Endodermal cell (in vitro differentiated cells): ENCODE measurements at regions not wholly inside any gene's neighbourhood (a gene's known extent, or its start where the extent isn't known, plus 50 kb on each side); places are given as distances from the start of the nearest gene placed in this dataset.
A peak's percentile ranks its signal among the peaks of the same experiment; 100 is the strongest.

ENCODE experiments used
- DNase-seq: peaks from one replicate; pipeline ENCODE4 v3.0.0-alpha.2; 2017
- H3K27ac ChIP-seq: 2 replicates; pipeline ENCODE4 v1.5.1; 2013; ENCODE audit warnings: mild to moderate bottlenecking, low read depth, low read length, moderate library complexity
- H3K27me3 ChIP-seq: 2 replicates; pipeline ENCODE4 v1.6.1; 2013; ENCODE audit warnings: mild to moderate bottlenecking, low read length, moderate library complexity; ENCODE audit not compliant: insufficient read depth, control insufficient read depth, poor library complexity, severe bottlenecking
- H3K36me3 ChIP-seq: 2 replicates; pipeline ENCODE4 v1.7.0; 2013; ENCODE audit warnings: mild to moderate bottlenecking, low read length, moderate library complexity; ENCODE audit not compliant: control insufficient read depth, insufficient read depth
- H3K4me1 ChIP-seq: one replicate; pipeline ENCODE4 v1.7.0; 2013; ENCODE audit warnings: low read length; ENCODE audit not compliant: control insufficient read depth, insufficient read depth
- H3K4me3 ChIP-seq: 2 replicates; pipeline ENCODE4 v1.5.1; 2013; ENCODE audit warnings: mild to moderate bottlenecking, low read length, moderate library complexity
- H3K9ac ChIP-seq: 2 replicates; pipeline ENCODE4 v1.6.1; 2013; ENCODE audit warnings: mild to moderate bottlenecking, low read length, moderate library complexity; ENCODE audit not compliant: poor library complexity, severe bottlenecking; ENCODE audit errors: extremely low read depth
- H3K9me3 ChIP-seq: 2 replicates; pipeline ENCODE4 v1.6.1; 2013; ENCODE audit warnings: mild to moderate bottlenecking, low read length, moderate library complexity; ENCODE audit not compliant: control insufficient read depth
- H3K27ac Mint-ChIP-seq: 2 replicates; pipeline ENCODE4 v1.8.0; 2020; ENCODE audit warnings: mixed read lengths
- H3K27me3 Mint-ChIP-seq: 2 replicates; pipeline ENCODE4 v1.8.0; 2021; ENCODE audit warnings: mild to moderate bottlenecking, mixed read lengths; ENCODE audit not compliant: insufficient read depth
- H3K36me3 Mint-ChIP-seq: 2 replicates; pipeline ENCODE4 v1.8.0; 2020; ENCODE audit warnings: low read depth, mixed read lengths
- H3K4me1 Mint-ChIP-seq: 2 replicates; pipeline ENCODE4 v1.8.0; 2020; ENCODE audit warnings: mixed read lengths
- H3K4me3 Mint-ChIP-seq: 2 replicates; pipeline ENCODE4 v1.8.0; 2020; ENCODE audit warnings: mild to moderate bottlenecking, moderate library complexity, mixed read lengths
- H3K9me3 Mint-ChIP-seq: 2 replicates; pipeline ENCODE4 v1.8.0; 2020; ENCODE audit warnings: mild to moderate bottlenecking, mixed read lengths
- WGBS, 2 experiments: methylation state at CpG; one replicate each; pipeline versions ENCODE4 v1.1.5 to v1.1.7; 2013; ENCODE audit warnings: missing lambda C conversion rate in 2 of 2, mixed read lengths in 1 of 2; ENCODE audit not compliant: insufficient coverage in 1 of 2, insufficient read length in 1 of 2; 5-methylcytosine and 5-hydroxymethylcytosine counted together
- TF ChIP-seq, protein P1 (sequence below): fragments of 200-600 bp; sonication (generic); conservative IDR thresholded peaks from 2 replicates; pipeline ENCODE4 v1.5.0; 2021; ENCODE audit warnings: antibody characterized with exemption, mild to moderate bottlenecking

DNA sequence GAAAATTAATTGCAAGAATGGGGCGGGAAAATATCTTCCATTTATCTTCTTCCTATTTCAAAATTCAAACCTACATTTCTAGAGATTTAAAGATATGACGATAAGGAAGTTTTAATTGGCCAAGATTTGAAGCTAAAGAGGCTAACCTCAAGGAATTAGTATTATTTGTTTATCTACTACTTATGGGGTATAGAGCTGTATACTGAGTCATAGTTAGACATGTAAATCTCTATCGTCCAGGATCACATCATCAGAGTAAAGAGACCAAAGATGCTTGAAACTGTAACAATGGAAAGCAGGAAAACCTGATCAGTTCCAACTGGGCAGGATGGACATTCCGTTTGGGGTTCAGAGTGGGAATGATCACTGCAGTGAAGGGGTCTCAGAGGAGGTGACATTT lies 95.2 kb upstream of the KLF7 start:
- no peaks in the 10 kb centered on the region for H3K9me3 Mint-ChIP-seq
- H3K9me3 ChIP-seq = no peaks in the 10 kb centered on the region
- H3K4me3 Mint-ChIP-seq = no peak overlapping the region
- TF ChIP-seq, protein P1, sequence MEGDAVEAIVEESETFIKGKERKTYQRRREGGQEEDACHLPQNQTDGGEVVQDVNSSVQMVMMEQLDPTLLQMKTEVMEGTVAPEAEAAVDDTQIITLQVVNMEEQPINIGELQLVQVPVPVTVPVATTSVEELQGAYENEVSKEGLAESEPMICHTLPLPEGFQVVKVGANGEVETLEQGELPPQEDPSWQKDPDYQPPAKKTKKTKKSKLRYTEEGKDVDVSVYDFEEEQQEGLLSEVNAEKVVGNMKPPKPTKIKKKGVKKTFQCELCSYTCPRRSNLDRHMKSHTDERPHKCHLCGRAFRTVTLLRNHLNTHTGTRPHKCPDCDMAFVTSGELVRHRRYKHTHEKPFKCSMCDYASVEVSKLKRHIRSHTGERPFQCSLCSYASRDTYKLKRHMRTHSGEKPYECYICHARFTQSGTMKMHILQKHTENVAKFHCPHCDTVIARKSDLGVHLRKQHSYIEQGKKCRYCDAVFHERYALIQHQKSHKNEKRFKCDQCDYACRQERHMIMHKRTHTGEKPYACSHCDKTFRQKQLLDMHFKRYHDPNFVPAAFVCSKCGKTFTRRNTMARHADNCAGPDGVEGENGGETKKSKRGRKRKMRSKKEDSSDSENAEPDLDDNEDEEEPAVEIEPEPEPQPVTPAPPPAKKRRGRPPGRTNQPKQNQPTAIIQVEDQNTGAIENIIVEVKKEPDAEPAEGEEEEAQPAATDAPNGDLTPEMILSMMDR = no peak
- H3K4me1 ChIP-seq = peaks cover 12% of the 10 kb centered on the region
- H3K27ac ChIP-seq = no peak overlapping the region
- H3K9ac ChIP-seq = no peak overlapping the region
- H3K27me3 ChIP-seq = no peaks in the 10 kb centered on the region
- H3K36me3 ChIP-seq = no peaks in the 10 kb centered on the region
- H3K4me1 Mint-ChIP-seq = peaks cover 34% of the 10 kb centered on the region
- no peaks in the 10 kb centered on the region for H3K36me3 Mint-ChIP-seq
- no peak overlapping the region for H3K4me3 ChIP-seq
- WGBS, 2 experiments = 91 to 100% methylated on average over 2 to 4 of the region's 4 CpGs
- DNase-seq = no peak
- no peaks in the 10 kb centered on the region for H3K27me3 Mint-ChIP-seq
- H3K27ac Mint-ChIP-seq = no peak overlapping the region

GRCh38 chr2:207264310-207264709 lies 98.6 kb upstream of the KLF7 start:
- peaks cover 4% of the 10 kb centered on the region for H3K4me1 Mint-ChIP-seq
- no peaks in the 10 kb centered on the region for H3K9me3 Mint-ChIP-seq
- TF ChIP-seq, protein P1 = no peak
- peak; percentile 10 for DNase-seq
- peaks cover under 1% of the 10 kb centered on the region for H3K4me1 ChIP-seq
- no peak overlapping the region for H3K4me3 Mint-ChIP-seq
- no peak overlapping the region for H3K27ac ChIP-seq
- no peak overlapping the region for H3K4me3 ChIP-seq
- H3K9ac ChIP-seq = no peak overlapping the region
- H3K27me3 ChIP-seq = no peaks in the 10 kb centered on the region
- H3K9me3 ChIP-seq = no peaks in the 10 kb centered on the region
- no peaks in the 10 kb centered on the region for H3K36me3 Mint-ChIP-seq
- H3K27me3 Mint-ChIP-seq = no peaks in the 10 kb centered on the region
- 95% methylated on average over 2 of the region's 2 CpGs for WGBS, 2 experiments
- no peak overlapping the region for H3K27ac Mint-ChIP-seq
- no peaks in the 10 kb centered on the region for H3K36me3 ChIP-seq

GRCh38 chr2:207265332-207265731 lies 99.6 kb upstream of the KLF7 start:
- peak; percentile 10 for DNase-seq
- H3K9ac ChIP-seq = no peak overlapping the region
- Mint-ChIP-seq H3K27ac (no peak overlapping the region), H3K36me3 (no peaks in the 10 kb centered on the region), H3K27me3 (no peaks in the 10 kb centered on the region), H3K4me3 (no peak overlapping the region), H3K4me1 (peaks cover 1% of the 10 kb centered on the region), H3K9me3 (no peaks in the 10 kb centered on the region)
- H3K4me3 ChIP-seq = no peak overlapping the region
- TF ChIP-seq, protein P1 = no peak
- peaks cover 3% of the 10 kb centered on the region for H3K4me1 ChIP-seq
- H3K36me3 ChIP-seq = no peaks in the 10 kb centered on the region
- WGBS, 2 experiments = 94 to 100% methylated on average over 2 of the region's 2 CpGs
- H3K9me3 ChIP-seq = no peaks in the 10 kb centered on the region
- H3K27me3 ChIP-seq = no peaks in the 10 kb centered on the region
- no peak overlapping the region for H3K27ac ChIP-seq
